ENCODE measurements at regions not wholly inside any gene's neighbourhood (a gene's known extent, or its start where the extent isn't known, plus 50 kb on each side); places are given as distances from the start of the nearest gene placed in this dataset.
"Not testable (repeated sequence)": the region's sequence is repeated elsewhere in the genome, so short reads cannot be mapped to it uniquely, and the experiment has no call there.

DNA sequence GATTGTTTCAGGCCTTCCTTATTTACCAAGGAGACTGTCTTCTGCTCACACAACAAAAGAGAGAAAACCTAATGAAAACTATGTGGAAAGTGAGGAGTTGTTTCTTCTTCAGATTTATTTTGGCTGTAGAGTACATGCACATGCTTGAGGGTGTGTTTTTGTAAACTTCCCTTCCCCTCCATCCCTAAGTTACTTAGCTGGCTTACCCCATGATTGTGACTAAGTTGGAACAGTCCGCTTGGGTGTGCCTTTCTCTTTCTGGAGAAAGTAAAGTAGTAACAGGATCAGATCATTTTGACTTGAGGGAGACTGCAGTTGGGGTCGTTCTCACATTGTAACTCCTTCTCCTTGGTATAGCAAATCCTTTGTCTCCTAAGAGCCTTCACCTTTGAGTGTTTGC lies 155.9 kb downstream of the RTL9 start:
- Histone ChIP-seq H3K4me3 (ENCODE audit: extremely low read depth, insufficient read depth, low read length, poor library complexity, severe bottlenecking) (no peak overlapping the region), H3K27ac (ENCODE audit: low read depth, low read length, severe bottlenecking) (no peak overlapping the region), H3K9me3 (ENCODE audit: control insufficient read depth, low read length) (no peaks in the 10 kb centered on the region), H3K4me1 (ENCODE audit: control insufficient read depth, insufficient read depth, low read length, poor library complexity, severe bottlenecking) (peaks cover 7% of the 10 kb centered on the region), H3K36me3 (ENCODE audit: control insufficient read depth, insufficient read depth, low read length) (no peaks in the 10 kb centered on the region)
- no CpG with 5 or more reads among the region's 2 CpGs for WGBS, 2 experiments (ENCODE audit: insufficient coverage in 2 of 2)

- H3K27ac ChIP-seq (ENCODE audit: low read depth, low read length, severe bottlenecking): no peak overlapping the region
- no peak overlapping the region for H3K4me3 ChIP-seq (ENCODE audit: extremely low read depth, insufficient read depth, low read length, poor library complexity, severe bottlenecking)
- no peaks in the 10 kb centered on the region for H3K36me3 ChIP-seq (ENCODE audit: control insufficient read depth, insufficient read depth, low read length)
- H3K4me1 ChIP-seq (ENCODE audit: control insufficient read depth, insufficient read depth, low read length, poor library complexity, severe bottlenecking): no peaks in the 10 kb centered on the region
- WGBS, 2 experiments (ENCODE audit: insufficient coverage in 2 of 2): no CpG with 5 or more reads among the region's 3 CpGs
- no peaks in the 10 kb centered on the region for H3K9me3 ChIP-seq (ENCODE audit: control insufficient read depth, low read length)
These were observed 160.9 kb downstream of the RTL9 start for GRCh38 chrX:110519501-110519900.

DNA sequence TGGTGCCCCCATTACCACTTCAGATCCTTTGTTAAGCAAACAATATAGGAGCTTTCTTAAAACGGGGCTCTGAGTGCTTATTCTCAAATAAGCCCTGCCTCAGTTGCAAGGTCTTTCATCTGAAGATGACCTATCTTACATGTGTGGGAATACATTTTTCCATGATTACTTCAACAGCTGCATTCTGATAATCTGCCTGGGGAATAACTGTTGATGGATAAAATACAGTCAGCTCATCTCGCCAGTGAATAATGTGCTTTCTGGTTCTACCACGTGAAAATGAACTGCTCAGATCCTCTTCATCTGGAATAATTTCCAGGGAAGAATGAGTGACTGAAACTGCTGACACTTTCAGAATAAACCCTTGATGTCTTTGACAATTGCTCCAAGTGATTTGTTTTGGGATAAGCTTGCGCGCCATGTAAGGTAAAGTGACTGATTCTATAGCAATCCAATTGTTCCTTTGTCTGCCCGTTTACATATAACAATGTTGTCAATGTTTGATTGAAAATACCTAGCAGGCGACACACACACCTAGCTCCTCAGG lies 161.3 kb downstream of the RTL9 start:
- Histone ChIP-seq H3K27ac (ENCODE audit: low read depth, low read length, severe bottlenecking) (no peak overlapping the region), H3K36me3 (ENCODE audit: control insufficient read depth, insufficient read depth, low read length) (no peaks in the 10 kb centered on the region), H3K4me1 (ENCODE audit: control insufficient read depth, insufficient read depth, low read length, poor library complexity, severe bottlenecking) (no peaks in the 10 kb centered on the region), H3K9me3 (ENCODE audit: control insufficient read depth, low read length) (no peaks in the 10 kb centered on the region), H3K4me3 (ENCODE audit: extremely low read depth, insufficient read depth, low read length, poor library complexity, severe bottlenecking) (no peak overlapping the region)
- WGBS, 2 experiments (ENCODE audit: insufficient coverage in 2 of 2): no CpG with 5 or more reads among the region's 7 CpGs

GRCh38 chrX:110520652-110521051 lies 162.0 kb downstream of the RTL9 start:
- not testable (repeated sequence) for H3K36me3 ChIP-seq (ENCODE audit: control insufficient read depth, insufficient read depth, low read length); H3K4me1 ChIP-seq (ENCODE audit: control insufficient read depth, insufficient read depth, low read length, poor library complexity, severe bottlenecking); H3K9me3 ChIP-seq (ENCODE audit: control insufficient read depth, low read length); H3K4me3 ChIP-seq (ENCODE audit: extremely low read depth, insufficient read depth, low read length, poor library complexity, severe bottlenecking); H3K27ac ChIP-seq (ENCODE audit: low read depth, low read length, severe bottlenecking)
- no CpG with 5 or more reads among the region's 13 CpGs for whole genome bisulfite sequencing, 2 experiments (ENCODE audit: insufficient coverage in 2 of 2)

- Histone ChIP-seq H3K9me3 (ENCODE audit: control insufficient read depth, low read length) (no peaks in the 10 kb centered on the region), H3K4me1 (ENCODE audit: control insufficient read depth, insufficient read depth, low read length, poor library complexity, severe bottlenecking) (no peaks in the 10 kb centered on the region), H3K36me3 (ENCODE audit: control insufficient read depth, insufficient read depth, low read length) (no peaks in the 10 kb centered on the region), H3K4me3 (ENCODE audit: extremely low read depth, insufficient read depth, low read length, poor library complexity, severe bottlenecking) (no peak overlapping the region), H3K27ac (ENCODE audit: low read depth, low read length, severe bottlenecking) (no peak overlapping the region)
- 80% methylated on average over 1 of the region's 2 CpGs for WGBS, 2 experiments (ENCODE audit: insufficient coverage in 2 of 2)
These were observed 173.4 kb downstream of the RTL9 start for GRCh38 chrX:110531873-110532580.

DNA sequence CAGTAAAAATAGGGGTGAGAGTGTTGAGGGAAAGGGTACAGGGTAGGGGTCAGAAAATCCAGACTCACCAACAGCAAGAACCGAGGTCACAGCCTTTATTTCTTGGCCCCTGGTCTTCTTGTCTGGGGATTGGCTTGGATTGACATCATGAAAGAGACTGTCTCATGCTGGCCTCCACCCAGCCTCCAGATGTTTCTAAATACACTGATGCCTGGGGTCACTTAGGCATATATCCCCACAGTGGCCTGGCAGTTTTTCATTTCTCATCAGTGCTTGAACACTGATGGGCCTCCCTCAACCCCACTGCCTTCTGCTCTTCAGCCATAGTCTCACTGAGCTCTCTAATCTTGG lies 173.9 kb downstream of the RTL9 start:
- Histone ChIP-seq H3K4me3 (ENCODE audit: extremely low read depth, insufficient read depth, low read length, poor library complexity, severe bottlenecking) (no peak overlapping the region), H3K27ac (ENCODE audit: low read depth, low read length, severe bottlenecking) (no peak overlapping the region), H3K9me3 (ENCODE audit: control insufficient read depth, low read length) (no peaks in the 10 kb centered on the region), H3K36me3 (ENCODE audit: control insufficient read depth, insufficient read depth, low read length) (no peaks in the 10 kb centered on the region), H3K4me1 (ENCODE audit: control insufficient read depth, insufficient read depth, low read length, poor library complexity, severe bottlenecking) (no peaks in the 10 kb centered on the region)
- WGBS, 2 experiments (ENCODE audit: insufficient coverage in 2 of 2): no CpG with 5 or more reads among the region's 1 CpG

- H3K4me1 ChIP-seq (ENCODE audit: control insufficient read depth, insufficient read depth, low read length, poor library complexity, severe bottlenecking): no peaks in the 10 kb centered on the region
- H3K27ac ChIP-seq (ENCODE audit: low read depth, low read length, severe bottlenecking): no peak overlapping the region
- no peaks in the 10 kb centered on the region for H3K9me3 ChIP-seq (ENCODE audit: control insufficient read depth, low read length)
- no peak overlapping the region for H3K4me3 ChIP-seq (ENCODE audit: extremely low read depth, insufficient read depth, low read length, poor library complexity, severe bottlenecking)
- no CpG with 5 or more reads among the region's 2 CpGs for WGBS, 2 experiments (ENCODE audit: insufficient coverage in 2 of 2)
- H3K36me3 ChIP-seq (ENCODE audit: control insufficient read depth, insufficient read depth, low read length): no peaks in the 10 kb centered on the region
These were observed 178.2 kb downstream of the RTL9 start for GRCh38 chrX:110536816-110537215.

GRCh38 chrX:110541266-110541665 lies 182.6 kb downstream of the RTL9 start:
- no peaks in the 10 kb centered on the region for H3K36me3 ChIP-seq (ENCODE audit: control insufficient read depth, insufficient read depth, low read length)
- WGBS, 2 experiments (ENCODE audit: insufficient coverage in 2 of 2): no CpG with 5 or more reads among the region's 1 CpG
- H3K9me3 ChIP-seq (ENCODE audit: control insufficient read depth, low read length): no peaks in the 10 kb centered on the region
- no peak overlapping the region for H3K4me3 ChIP-seq (ENCODE audit: extremely low read depth, insufficient read depth, low read length, poor library complexity, severe bottlenecking)
- no peaks in the 10 kb centered on the region for H3K4me1 ChIP-seq (ENCODE audit: control insufficient read depth, insufficient read depth, low read length, poor library complexity, severe bottlenecking)
- no peak overlapping the region for H3K27ac ChIP-seq (ENCODE audit: low read depth, low read length, severe bottlenecking)

DNA sequence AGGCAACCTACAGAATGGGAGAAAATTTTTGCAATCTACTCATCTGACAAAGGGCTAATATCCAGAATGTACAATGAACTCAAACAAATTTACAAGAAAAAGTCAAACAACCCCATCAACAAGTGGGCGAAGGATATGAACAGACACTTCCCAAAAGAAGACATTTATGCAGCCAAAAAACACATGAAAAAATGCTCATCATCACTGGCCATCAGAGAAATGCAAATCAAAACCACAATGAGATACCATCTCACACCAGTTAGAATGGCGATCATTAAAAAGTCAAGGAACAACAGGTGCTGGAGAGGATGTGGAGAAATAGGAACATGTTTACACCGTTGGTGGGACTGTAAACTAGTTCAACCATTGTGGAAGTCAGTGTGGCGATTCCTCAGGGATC lies 192.2 kb downstream of the RTL9 start:
- WGBS, 2 experiments (ENCODE audit: insufficient coverage in 2 of 2): no CpG with 5 or more reads among the region's 4 CpGs

GRCh38 chrX:110557864-110558263 lies 199.2 kb downstream of the RTL9 start:
- WGBS, 2 experiments (ENCODE audit: insufficient coverage in 2 of 2): 94% methylated on average over 6 of the region's 12 CpGs; no CpG with 5 or more reads in 1 of the 2 experiments
- no peak overlapping the region for H3K27ac ChIP-seq (ENCODE audit: low read depth, low read length, severe bottlenecking)
- H3K4me1 ChIP-seq (ENCODE audit: control insufficient read depth, insufficient read depth, low read length, poor library complexity, severe bottlenecking): no peaks in the 10 kb centered on the region
- no peaks in the 10 kb centered on the region for H3K9me3 ChIP-seq (ENCODE audit: control insufficient read depth, low read length)
- no peaks in the 10 kb centered on the region for H3K36me3 ChIP-seq (ENCODE audit: control insufficient read depth, insufficient read depth, low read length)
- H3K4me3 ChIP-seq (ENCODE audit: extremely low read depth, insufficient read depth, low read length, poor library complexity, severe bottlenecking): no peak overlapping the region

More for the DNA sequence above, 192.2 kb downstream of the RTL9 start:
- H3K9me3 ChIP-seq (ENCODE audit: control insufficient read depth, low read length); H3K4me3 ChIP-seq (ENCODE audit: extremely low read depth, insufficient read depth, low read length, poor library complexity, severe bottlenecking); H3K36me3 ChIP-seq (ENCODE audit: control insufficient read depth, insufficient read depth, low read length); H3K27ac ChIP-seq (ENCODE audit: low read depth, low read length, severe bottlenecking); H3K4me1 ChIP-seq (ENCODE audit: control insufficient read depth, insufficient read depth, low read length, poor library complexity, severe bottlenecking): not testable (repeated sequence)

DNA sequence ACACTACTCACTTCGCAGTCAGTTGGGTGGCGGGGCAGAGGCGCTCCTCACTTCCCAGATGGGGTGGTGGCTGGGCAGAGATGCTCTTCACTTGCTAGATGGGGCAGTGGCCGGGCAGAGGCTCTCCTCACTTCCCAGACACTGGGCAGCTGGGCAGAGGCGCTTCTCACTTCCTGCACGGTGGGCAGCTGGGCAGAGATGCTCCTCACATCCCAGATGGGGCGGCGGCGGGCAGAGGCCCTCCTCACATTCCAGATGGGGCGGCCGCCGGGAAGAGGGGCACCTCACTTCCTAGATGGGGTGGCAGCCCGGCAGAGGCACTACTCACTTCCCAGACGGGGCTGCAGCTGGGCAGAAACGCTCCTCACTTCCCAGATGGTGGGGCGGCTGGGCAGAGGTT lies 199.8 kb downstream of the RTL9 start:
- Histone ChIP-seq H3K36me3 (ENCODE audit: control insufficient read depth, insufficient read depth, low read length) (no peaks in the 10 kb centered on the region), H3K27ac (ENCODE audit: low read depth, low read length, severe bottlenecking) (no peak overlapping the region), H3K4me3 (ENCODE audit: extremely low read depth, insufficient read depth, low read length, poor library complexity, severe bottlenecking) (no peak overlapping the region), H3K4me1 (ENCODE audit: control insufficient read depth, insufficient read depth, low read length, poor library complexity, severe bottlenecking) (no peaks in the 10 kb centered on the region), H3K9me3 (ENCODE audit: control insufficient read depth, low read length) (no peaks in the 10 kb centered on the region)
- 93 to 100% methylated on average over 3 to 4 of the region's 16 CpGs for WGBS, 2 experiments (ENCODE audit: insufficient coverage in 2 of 2)

All from mesodermal cell (in vitro differentiated cells).